Endothelial cell of umbilical vein (primary cell): ENCODE measurements at regions not wholly inside any gene's neighbourhood (a gene's known extent, or its start where the extent isn't known, plus 50 kb on each side); places are given as distances from the start of the nearest gene placed in this dataset.

Source experiments
- BruUV-seq: library from RNA; stranded (reverse); fragments of 400-500 nt; replicated peaks from 2 replicates; lab custom pipeline; 2021; lab: Mats Ljungman, UMichigan
- CTCF ChIA-PET: fragments of 300-600, 350-600 bp; sonication (Branson Sonifier 250); formaldehyde crosslinking; loops from one replicate; lab custom pipeline; 2021; ENCODE audit warnings: antibody characterized with exemption, inconsistent platforms; lab: Charles Lee
- POLR2A ChIA-PET: fragments of 300-600, 350-600 bp; sonication (Branson Sonifier 250); formaldehyde crosslinking; loops from one replicate; lab custom pipeline; 2021; ENCODE audit warnings: antibody characterized with exemption, inconsistent platforms; lab: Charles Lee
- DNase-seq: peaks from one replicate; pipeline ENCODE4 v3.0.0-alpha.2; 2011; ENCODE audit warnings: low read depth, low spot score
- FAIRE-seq: peaks from 2 replicates; lab custom pipeline; 2011; peaks lifted over from hg19 to GRCh38; lab: Jason Lieb, UNC
- H2AFZ ChIP-seq: 2 replicates; pipeline ENCODE4 v1.6.0; 2012; ENCODE audit warnings: low read depth, low read length, control low read depth, inconsistent platforms
- H3K27ac ChIP-seq: 2 replicates; pipeline ENCODE4 v1.5.1; 2011; ENCODE audit warnings: low read depth, mild to moderate bottlenecking, control low read depth, low read length, moderate library complexity; ENCODE audit not compliant: insufficient read depth
- H3K27me3 ChIP-seq, 2 experiments: 2 replicates each; pipeline versions ENCODE4 v1.6.0 to v1.6.1; 2011; ENCODE audit warnings: low read length in 2 of 2, mixed read lengths in 1 of 2; ENCODE audit not compliant: control insufficient read depth in 2 of 2, insufficient read depth in 2 of 2
- H3K36me3 ChIP-seq, 2 experiments: 2 replicates in 1 of 2; 3 replicates in 1 of 2; pipeline ENCODE4 v1.5.1; 2011; ENCODE audit warnings: low read length in 2 of 2, mild to moderate bottlenecking in 1 of 2, moderate library complexity in 1 of 2; ENCODE audit not compliant: control insufficient read depth in 2 of 2, insufficient read depth in 2 of 2; ENCODE audit errors: extremely low read depth in 1 of 2
- H3K4me1 ChIP-seq: 3 replicates; pipeline ENCODE4 v1.5.1; 2011; ENCODE audit warnings: mild to moderate bottlenecking, low read length; ENCODE audit not compliant: control insufficient read depth, insufficient read depth; ENCODE audit errors: extremely low read depth
- H3K4me2 ChIP-seq: 2 replicates; pipeline ENCODE4 v1.6.1; 2011; ENCODE audit warnings: low read length, control low read depth, mixed read lengths; ENCODE audit not compliant: insufficient read depth
- H3K4me3 ChIP-seq, 3 experiments: fragments of 200-600 bp in 1 of 3; sonication (generic), shearing (Covaris generic) in 1 of 3; replicated peaks in 1 of 3; 2 replicates each; pipeline ENCODE4 v1.5.1; 2011 to 2016; ENCODE audit warnings: control low read depth in 3 of 3, low read length in 3 of 3, mild to moderate bottlenecking in 2 of 3, inconsistent platforms in 1 of 3, low read depth in 1 of 3, moderate library complexity in 1 of 3; ENCODE audit not compliant: insufficient read depth in 1 of 3
- H3K79me2 ChIP-seq: 2 replicates; pipeline ENCODE4 v1.6.0; 2012; ENCODE audit warnings: low read length, inconsistent platforms; ENCODE audit not compliant: control insufficient read depth, insufficient read depth
- H3K9ac ChIP-seq: replicated peaks from 2 replicates; pipeline ENCODE3; 2011; ENCODE audit warnings: low read length, control low read depth; ENCODE audit not compliant: insufficient read depth; ENCODE audit errors: extremely low read depth
- H3K9me1 ChIP-seq: replicated peaks from 3 replicates; pipeline ENCODE4 v1.6.0; 2011; ENCODE audit warnings: mild to moderate bottlenecking, low read length; ENCODE audit not compliant: control insufficient read depth, insufficient read depth; ENCODE audit errors: extremely low read depth
- H3K9me3 ChIP-seq: replicated peaks from 2 replicates; pipeline ENCODE4 v1.5.1; 2012; ENCODE audit warnings: low read length, inconsistent platforms; ENCODE audit not compliant: control insufficient read depth, insufficient read depth
- H4K20me1 ChIP-seq: replicated peaks from 2 replicates; pipeline ENCODE3; 2011; ENCODE audit warnings: mild to moderate bottlenecking, low read length; ENCODE audit not compliant: control insufficient read depth, insufficient read depth; ENCODE audit errors: extremely low read depth
- EZH2 ChIP-seq: IDR thresholded peaks from 2 replicates; pipeline ENCODE4 v1.6.1; 2012; ENCODE audit warnings: borderline replicate concordance, low read depth, mild to moderate bottlenecking, moderate library complexity, low read length, inconsistent platforms; ENCODE audit not compliant: severe bottlenecking
- FOS ChIP-seq: IDR thresholded peaks from 2 replicates; pipeline ENCODE4 v1.6.1; 2011; ENCODE audit warnings: mild to moderate bottlenecking, low read length, moderate library complexity, borderline replicate concordance; ENCODE audit not compliant: insufficient read depth
- GATA2 ChIP-seq: IDR thresholded peaks from 2 replicates; pipeline ENCODE4 v1.7.0; 2011; ENCODE audit warnings: low read depth, mild to moderate bottlenecking, moderate library complexity, mixed read lengths, low read length; ENCODE audit not compliant: insufficient read length, insufficient read depth
- JUN ChIP-seq: IDR thresholded peaks from 2 replicates; pipeline ENCODE4 v1.6.1; 2011; ENCODE audit warnings: borderline replicate concordance, low read depth; ENCODE audit not compliant: insufficient read length, insufficient read depth
- MYC ChIP-seq: IDR thresholded peaks from one replicate; pipeline ENCODE4 v1.6.1; 2011; ENCODE audit warnings: mild to moderate bottlenecking, low read depth, low read length
- POLR2A ChIP-seq: IDR thresholded peaks from 2 replicates; pipeline ENCODE4 v1.6.1; 2012; ENCODE audit warnings: low read depth, mild to moderate bottlenecking, control low read depth, low read length
- POLR2AphosphoS5 ChIP-seq: IDR thresholded peaks from 2 replicates; pipeline ENCODE4 v1.6.1; 2012; ENCODE audit warnings: low read depth, mild to moderate bottlenecking, control low read depth, low read length, moderate library complexity; ENCODE audit not compliant: insufficient read depth
- dilution Hi-C: fragments of 300-500 bp; cut with MboI; formaldehyde crosslinking; loops from one replicate; pipeline ENCODE4 v1.15.0; 2019; ENCODE audit warnings: low sequenced_read_pairs; ENCODE audit not compliant: extremely low pct_ligation_motif_present
- intact Hi-C: fragments of 100-400 bp; cut with micrococcal nuclease; formaldehyde crosslinking; loops from one replicate; pipeline ENCODE4 v1.10.0; 2022
- TF ChIP-seq, protein P1 (sequence below): IDR thresholded peaks from 2 replicates; pipeline ENCODE4 v1.6.1; 2011; ENCODE audit not compliant: insufficient read depth, insufficient read length
- TF ChIP-seq, protein P2 (sequence below), 2 donors: IDR thresholded peaks; 1 replicate in 1 of 2; 2 replicates in 1 of 2; pipeline ENCODE4 v1.5.1; 2011; ENCODE audit warnings: low read length in 2 of 2, mild to moderate bottlenecking in 2 of 2, moderate library complexity in 2 of 2, control low read depth in 1 of 2, inconsistent platforms in 1 of 2, low read depth in 1 of 2; ENCODE audit not compliant: insufficient read depth in 1 of 2; ENCODE audit errors: extremely low read depth in 1 of 2

- H2AFZ ChIP-seq: no peak overlapping the region
- dilution Hi-C loops (no loop called here), intact Hi-C loops (no loop called here)
- no peak for FAIRE-seq
- H3K4me3 ChIP-seq: no peak overlapping the region
- H3K27me3 ChIP-seq: peaks cover 0 to 2% of the 10 kb centered on the region in 2 experiments
- H3K9ac ChIP-seq: no peak overlapping the region
- TF ChIP-seq MYC (no peak), GATA2 (no peak), JUN (no peak), POLR2AphosphoS5 (no peak), FOS (no peak), EZH2 (no peak), POLR2A (no peak)
- TF ChIP-seq, protein P1, sequence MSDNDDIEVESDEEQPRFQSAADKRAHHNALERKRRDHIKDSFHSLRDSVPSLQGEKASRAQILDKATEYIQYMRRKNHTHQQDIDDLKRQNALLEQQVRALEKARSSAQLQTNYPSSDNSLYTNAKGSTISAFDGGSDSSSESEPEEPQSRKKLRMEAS: no peak
- TF ChIP-seq, protein P2, sequence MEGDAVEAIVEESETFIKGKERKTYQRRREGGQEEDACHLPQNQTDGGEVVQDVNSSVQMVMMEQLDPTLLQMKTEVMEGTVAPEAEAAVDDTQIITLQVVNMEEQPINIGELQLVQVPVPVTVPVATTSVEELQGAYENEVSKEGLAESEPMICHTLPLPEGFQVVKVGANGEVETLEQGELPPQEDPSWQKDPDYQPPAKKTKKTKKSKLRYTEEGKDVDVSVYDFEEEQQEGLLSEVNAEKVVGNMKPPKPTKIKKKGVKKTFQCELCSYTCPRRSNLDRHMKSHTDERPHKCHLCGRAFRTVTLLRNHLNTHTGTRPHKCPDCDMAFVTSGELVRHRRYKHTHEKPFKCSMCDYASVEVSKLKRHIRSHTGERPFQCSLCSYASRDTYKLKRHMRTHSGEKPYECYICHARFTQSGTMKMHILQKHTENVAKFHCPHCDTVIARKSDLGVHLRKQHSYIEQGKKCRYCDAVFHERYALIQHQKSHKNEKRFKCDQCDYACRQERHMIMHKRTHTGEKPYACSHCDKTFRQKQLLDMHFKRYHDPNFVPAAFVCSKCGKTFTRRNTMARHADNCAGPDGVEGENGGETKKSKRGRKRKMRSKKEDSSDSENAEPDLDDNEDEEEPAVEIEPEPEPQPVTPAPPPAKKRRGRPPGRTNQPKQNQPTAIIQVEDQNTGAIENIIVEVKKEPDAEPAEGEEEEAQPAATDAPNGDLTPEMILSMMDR (IDR thresholded peaks at IDR 0.05; ENCODE audit: extremely low read depth in 1 of 2, insufficient read depth in 1 of 2, low read depth in 1 of 2, low read length in 2 of 2): no peak
- ChIA-PET CTCF (interaction anchor here (1.3 kb wide), 1 partner anchor 16 kb away, joined by 3 read pairs; no protein-coding TSS in a partner anchor), POLR2A (no interaction called here)
- H4K20me1 ChIP-seq: no peaks in the 10 kb centered on the region
- no peak for DNase-seq
- BruUV-seq: no TSS peak
- no peaks in the 10 kb centered on the region for H3K4me1 ChIP-seq
- H3K9me1 ChIP-seq: no peaks in the 10 kb centered on the region
- no peak overlapping the region for H3K4me2 ChIP-seq
- no peaks in the 10 kb centered on the region for H3K36me3 ChIP-seq
- no peak overlapping the region for H3K27ac ChIP-seq
- no peaks in the 10 kb centered on the region for H3K9me3 ChIP-seq
- H3K79me2 ChIP-seq: no peaks in the 10 kb centered on the region
Observed at GRCh38 chr9:85347541-85347940, 394.2 kb downstream of the AGTPBP1 start.
